WTC11 (cell line): ENCODE measurements at regions not wholly inside any gene's neighbourhood (a gene's known extent, or its start where the extent isn't known, plus 50 kb on each side); places are given as distances from the start of the nearest gene placed in this dataset.
A peak's percentile ranks its signal among the peaks of the same experiment; 100 is the strongest.

ENCODE experiments used
- ATAC-seq: fragments of 200-7000 bp; cut with Tn5 transposase; 2 replicates; pipeline ENCODE4 v1.10.0; 2021; ENCODE audit warnings: mild to moderate bottlenecking, moderate library complexity
- CTCF ChIA-PET: fragments of 300-600 bp; sonication (Branson Sonifier 250); formaldehyde crosslinking; loops from one replicate; lab custom pipeline; 2021; ENCODE audit warnings: antibody characterized with exemption; lab: Charles Lee
- POLR2A ChIA-PET: fragments of 350-600 bp; sonication (Branson Sonifier 250); formaldehyde crosslinking; loops from one replicate; lab custom pipeline; 2021; ENCODE audit warnings: antibody characterized with exemption; lab: Charles Lee
- DNase-seq: peaks from one replicate; pipeline ENCODE4 v3.0.0; 2021; ENCODE audit warnings: low spot score
- H3K27ac Mint-ChIP-seq: 2 replicates; pipeline ENCODE4 v1.8.0; 2021; ENCODE audit warnings: mixed read lengths
- H3K27me3 Mint-ChIP-seq: 2 replicates; pipeline ENCODE4 v1.8.0; 2021; ENCODE audit warnings: low read depth, mild to moderate bottlenecking, moderate library complexity, mixed read lengths
- H3K36me3 Mint-ChIP-seq: 2 replicates; pipeline ENCODE4 v1.8.0; 2021; ENCODE audit warnings: mixed read lengths
- H3K4me1 Mint-ChIP-seq: 2 replicates; pipeline ENCODE4 v1.8.0; 2022; ENCODE audit warnings: mixed read lengths
- H3K4me3 Mint-ChIP-seq: 2 replicates; pipeline ENCODE4 v1.8.0; 2021; ENCODE audit warnings: mild to moderate bottlenecking, moderate library complexity, mixed read lengths
- H3K9me3 Mint-ChIP-seq: 2 replicates; pipeline ENCODE4 v1.8.0; 2021; ENCODE audit warnings: mixed read lengths
- EMX1 ChIP-seq: fragments of 250-450 bp; sonication (Bioruptor Pico); IDR thresholded peaks from 2 replicates; pipeline ENCODE4 v1.8.0; 2021; ENCODE audit warnings: mild to moderate bottlenecking
- ETV6 ChIP-seq: sonication (generic); formaldehyde crosslinking; IDR thresholded peaks from 2 replicates; pipeline ENCODE4 v1.8.1; 2022; ENCODE audit warnings: mild to moderate bottlenecking, missing genetic modification reagents
- FOXJ3 ChIP-seq: sonication (generic); formaldehyde crosslinking; IDR thresholded peaks from 2 replicates; pipeline ENCODE4 v1.9.0; 2021; ENCODE audit warnings: missing genetic modification reagents, mild to moderate bottlenecking, borderline replicate concordance
- IRF2 ChIP-seq: sonication (generic); formaldehyde crosslinking; IDR thresholded peaks from 2 replicates; pipeline ENCODE4 v1.8.0; 2022; ENCODE audit warnings: low read depth, missing genetic modification reagents, borderline replicate concordance
- JAZF1 ChIP-seq: fragments of 250-450 bp; sonication (Bioruptor Pico); IDR thresholded peaks from 2 replicates; pipeline ENCODE4 v1.9.0; 2021; ENCODE audit warnings: moderate library complexity, mild to moderate bottlenecking, inconsistent platforms
- NR3C1 ChIP-seq: sonication (generic); formaldehyde crosslinking; conservative IDR thresholded peaks from 2 replicates; pipeline ENCODE4 v1.8.1; 2023; ENCODE audit warnings: low read depth, mild to moderate bottlenecking, missing genetic modification reagents
- SP1 ChIP-seq: sonication (generic); formaldehyde crosslinking; conservative IDR thresholded peaks from 2 replicates; pipeline ENCODE4 v1.8.1; 2022; ENCODE audit warnings: missing genetic modification reagents
- ZNF232 ChIP-seq: sonication (generic); formaldehyde crosslinking; IDR thresholded peaks from 2 replicates; pipeline ENCODE4 v1.8.0; 2022; ENCODE audit warnings: mild to moderate bottlenecking, missing genetic modification reagents
- ZNF263 ChIP-seq: sonication (generic); formaldehyde crosslinking; IDR thresholded peaks from 2 replicates; pipeline ENCODE4 v1.8.1; 2022; ENCODE audit warnings: low read depth, mild to moderate bottlenecking, moderate library complexity, missing genetic modification reagents
- TF ChIP-seq, protein P1 (sequence below): sonication (generic); formaldehyde crosslinking; IDR thresholded peaks from 2 replicates; pipeline ENCODE4 v1.8.0; 2022; ENCODE audit warnings: mild to moderate bottlenecking, missing genetic modification reagents
- TF ChIP-seq, protein P2 (sequence below): sonication (generic); formaldehyde crosslinking; IDR thresholded peaks from 2 replicates; pipeline ENCODE4 v1.8.1; 2023; ENCODE audit warnings: mild to moderate bottlenecking, missing genetic modification reagents, borderline replicate concordance
- TF ChIP-seq, protein P3 (sequence below): fragments of 250-450 bp; sonication (Bioruptor Pico); IDR thresholded peaks from 2 replicates; pipeline ENCODE4 v1.9.0; 2021; ENCODE audit warnings: moderate library complexity, mild to moderate bottlenecking, inconsistent platforms, borderline replicate concordance
- TF ChIP-seq, protein P4 (sequence below): fragments of 250-450 bp; sonication (Bioruptor Pico); IDR thresholded peaks from 2 replicates; pipeline ENCODE4 v1.9.0; 2021; ENCODE audit warnings: mild to moderate bottlenecking
- TF ChIP-seq, protein P5 (sequence below): fragments of 250-450 bp; sonication (Bioruptor Pico); IDR thresholded peaks from 2 replicates; pipeline ENCODE4 v1.9.0; 2021; ENCODE audit warnings: mild to moderate bottlenecking, borderline replicate concordance
- TF ChIP-seq, protein P6 (sequence below): sonication (generic); formaldehyde crosslinking; IDR thresholded peaks from 2 replicates; pipeline ENCODE4 v1.8.1; 2022; ENCODE audit warnings: low read depth, missing genetic modification reagents, borderline replicate concordance

DNA sequence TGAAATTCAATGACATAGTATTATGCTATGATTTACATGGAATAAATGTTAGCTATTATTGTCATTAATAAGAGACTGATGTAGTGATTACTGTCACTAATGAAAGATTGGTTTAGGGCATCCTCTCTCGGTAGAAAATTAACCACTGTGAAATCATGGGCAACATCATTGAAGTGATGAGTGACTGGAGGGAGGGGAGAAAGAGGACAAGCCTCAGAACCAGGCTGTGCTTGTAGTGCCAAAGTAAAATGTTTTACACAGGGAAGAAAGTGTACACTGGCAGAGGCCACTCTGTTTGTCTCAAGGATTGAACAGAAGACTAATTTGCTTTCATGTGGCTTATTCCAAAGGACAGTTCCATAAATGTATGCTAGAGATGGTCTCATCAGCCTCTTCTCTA is 456.2 kb upstream of the TCF4 start (continued):
- no peak for TF ChIP-seq JAZF1 (CRISPR knock-in tag)
- TF ChIP-seq IRF2 = no peak
- TF ChIP-seq, protein P1, sequence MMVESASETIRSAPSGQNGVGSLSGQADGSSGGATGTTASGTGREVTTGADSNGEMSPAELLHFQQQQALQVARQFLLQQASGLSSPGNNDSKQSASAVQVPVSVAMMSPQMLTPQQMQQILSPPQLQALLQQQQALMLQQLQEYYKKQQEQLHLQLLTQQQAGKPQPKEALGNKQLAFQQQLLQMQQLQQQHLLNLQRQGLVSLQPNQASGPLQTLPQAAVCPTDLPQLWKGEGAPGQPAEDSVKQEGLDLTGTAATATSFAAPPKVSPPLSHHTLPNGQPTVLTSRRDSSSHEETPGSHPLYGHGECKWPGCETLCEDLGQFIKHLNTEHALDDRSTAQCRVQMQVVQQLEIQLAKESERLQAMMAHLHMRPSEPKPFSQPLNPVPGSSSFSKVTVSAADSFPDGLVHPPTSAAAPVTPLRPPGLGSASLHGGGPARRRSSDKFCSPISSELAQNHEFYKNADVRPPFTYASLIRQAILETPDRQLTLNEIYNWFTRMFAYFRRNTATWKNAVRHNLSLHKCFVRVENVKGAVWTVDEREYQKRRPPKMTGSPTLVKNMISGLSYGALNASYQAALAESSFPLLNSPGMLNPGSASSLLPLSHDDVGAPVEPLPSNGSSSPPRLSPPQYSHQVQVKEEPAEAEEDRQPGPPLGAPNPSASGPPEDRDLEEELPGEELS (CRISPR knock-in tag) = no peak
- no peak for TF ChIP-seq FOXJ3 (CRISPR knock-in tag)
- no peak for TF ChIP-seq NR3C1
- TF ChIP-seq, protein P2, sequence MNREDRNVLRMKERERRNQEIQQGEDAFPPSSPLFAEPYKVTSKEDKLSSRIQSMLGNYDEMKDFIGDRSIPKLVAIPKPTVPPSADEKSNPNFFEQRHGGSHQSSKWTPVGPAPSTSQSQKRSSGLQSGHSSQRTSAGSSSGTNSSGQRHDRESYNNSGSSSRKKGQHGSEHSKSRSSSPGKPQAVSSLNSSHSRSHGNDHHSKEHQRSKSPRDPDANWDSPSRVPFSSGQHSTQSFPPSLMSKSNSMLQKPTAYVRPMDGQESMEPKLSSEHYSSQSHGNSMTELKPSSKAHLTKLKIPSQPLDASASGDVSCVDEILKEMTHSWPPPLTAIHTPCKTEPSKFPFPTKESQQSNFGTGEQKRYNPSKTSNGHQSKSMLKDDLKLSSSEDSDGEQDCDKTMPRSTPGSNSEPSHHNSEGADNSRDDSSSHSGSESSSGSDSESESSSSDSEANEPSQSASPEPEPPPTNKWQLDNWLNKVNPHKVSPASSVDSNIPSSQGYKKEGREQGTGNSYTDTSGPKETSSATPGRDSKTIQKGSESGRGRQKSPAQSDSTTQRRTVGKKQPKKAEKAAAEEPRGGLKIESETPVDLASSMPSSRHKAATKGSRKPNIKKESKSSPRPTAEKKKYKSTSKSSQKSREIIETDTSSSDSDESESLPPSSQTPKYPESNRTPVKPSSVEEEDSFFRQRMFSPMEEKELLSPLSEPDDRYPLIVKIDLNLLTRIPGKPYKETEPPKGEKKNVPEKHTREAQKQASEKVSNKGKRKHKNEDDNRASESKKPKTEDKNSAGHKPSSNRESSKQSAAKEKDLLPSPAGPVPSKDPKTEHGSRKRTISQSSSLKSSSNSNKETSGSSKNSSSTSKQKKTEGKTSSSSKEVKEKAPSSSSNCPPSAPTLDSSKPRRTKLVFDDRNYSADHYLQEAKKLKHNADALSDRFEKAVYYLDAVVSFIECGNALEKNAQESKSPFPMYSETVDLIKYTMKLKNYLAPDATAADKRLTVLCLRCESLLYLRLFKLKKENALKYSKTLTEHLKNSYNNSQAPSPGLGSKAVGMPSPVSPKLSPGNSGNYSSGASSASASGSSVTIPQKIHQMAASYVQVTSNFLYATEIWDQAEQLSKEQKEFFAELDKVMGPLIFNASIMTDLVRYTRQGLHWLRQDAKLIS (CRISPR knock-in tag) = no peak
- no peak for TF ChIP-seq EMX1 (CRISPR knock-in tag)

DNA sequence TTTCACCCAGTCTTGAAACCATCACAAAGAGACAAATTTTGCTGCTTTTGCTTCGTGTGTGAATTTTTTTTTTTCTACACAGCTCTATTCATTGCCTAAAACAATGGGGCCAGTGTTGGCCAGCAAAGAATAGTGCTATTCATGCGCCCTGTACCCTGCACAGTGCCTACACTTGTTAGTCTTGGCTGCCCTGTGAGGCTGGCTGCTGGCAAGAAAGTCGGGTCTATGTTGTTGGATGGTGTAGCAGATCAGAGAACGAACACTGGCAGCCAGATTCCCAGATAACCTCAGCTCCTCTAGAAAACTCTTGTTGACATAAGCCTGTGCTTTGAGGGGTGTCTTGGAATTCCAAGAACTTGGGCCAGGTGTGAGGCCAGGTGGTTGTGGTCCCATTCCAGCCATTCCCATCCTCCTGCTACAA is 455.7 kb upstream of the TCF4 start:
- Mint-ChIP-seq H3K27me3 (no peaks in the 10 kb centered on the region; the same call in 1 of the 2 replicates), H3K4me1 (peaks cover 24% of the 10 kb centered on the region), H3K9me3 (peaks cover 17% of the 10 kb centered on the region), H3K36me3 (peaks cover 8% of the 10 kb centered on the region), H3K4me3 (no peak overlapping the region), H3K27ac (peak overlapping the region; percentile 48; the same call in 1 of the 2 replicates)
- POLR2A ChIA-PET = no interaction called here
- TF ChIP-seq, protein P3, sequence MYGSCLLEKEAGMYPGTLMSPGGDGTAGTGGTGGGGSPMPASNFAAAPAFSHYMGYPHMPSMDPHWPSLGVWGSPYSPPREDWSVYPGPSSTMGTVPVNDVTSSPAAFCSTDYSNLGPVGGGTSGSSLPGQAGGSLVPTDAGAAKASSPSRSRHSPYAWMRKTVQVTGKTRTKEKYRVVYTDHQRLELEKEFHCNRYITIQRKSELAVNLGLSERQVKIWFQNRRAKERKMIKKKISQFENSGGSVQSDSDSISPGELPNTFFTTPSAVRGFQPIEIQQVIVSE (CRISPR knock-in tag) = no peak
- TF ChIP-seq ETV6 (CRISPR knock-in tag) = no peak
- TF ChIP-seq SP1 (CRISPR knock-in tag) = no peak
- TF ChIP-seq, protein P4, sequence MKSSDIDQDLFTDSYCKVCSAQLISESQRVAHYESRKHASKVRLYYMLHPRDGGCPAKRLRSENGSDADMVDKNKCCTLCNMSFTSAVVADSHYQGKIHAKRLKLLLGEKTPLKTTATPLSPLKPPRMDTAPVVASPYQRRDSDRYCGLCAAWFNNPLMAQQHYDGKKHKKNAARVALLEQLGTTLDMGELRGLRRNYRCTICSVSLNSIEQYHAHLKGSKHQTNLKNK (CRISPR knock-in tag) = no peak
- no peak for TF ChIP-seq ZNF232 (CRISPR knock-in tag)
- ATAC-seq (peak; percentile 80), DNase-seq (peak; percentile 15)
- CTCF ChIA-PET = interaction anchor here (0.6 kb wide), 1 partner anchor 74 kb away, joined by 3 read pairs; no protein-coding TSS in a partner anchor

DNA sequence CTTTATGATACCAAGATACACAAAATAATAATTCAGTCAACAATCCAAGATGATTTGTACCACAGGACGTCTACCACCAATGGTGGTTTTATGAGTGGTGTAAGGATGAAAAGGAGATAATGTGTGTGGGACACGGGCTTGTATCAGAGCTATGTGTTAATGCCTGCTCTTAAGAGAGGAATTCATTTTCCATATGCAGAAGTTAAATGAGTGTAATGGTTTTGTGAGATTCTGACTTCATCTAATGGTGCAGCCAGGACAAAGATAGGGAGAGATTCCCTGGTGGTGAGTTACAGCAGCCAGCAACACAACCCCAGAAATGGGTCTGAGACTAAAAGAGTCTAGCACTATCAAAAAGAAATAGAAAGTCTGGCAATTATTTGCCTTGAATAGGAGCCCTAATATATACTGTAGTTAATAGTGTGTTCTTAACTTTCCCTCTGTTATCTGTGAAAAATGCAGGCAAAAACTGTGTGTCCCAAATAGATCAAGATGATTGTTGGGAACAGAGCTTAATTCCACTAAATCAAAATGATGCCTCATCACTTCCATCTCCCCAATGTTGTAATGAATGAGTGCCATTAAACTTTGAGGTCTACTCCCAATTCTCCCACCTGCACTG is 455.0 kb upstream of the TCF4 start:
- no peak overlapping the region for H3K4me3 Mint-ChIP-seq
- DNase-seq (no peak), ATAC-seq (no peak)
- H3K27ac Mint-ChIP-seq = peak overlapping the region; percentile 48; the same call in 1 of the 2 replicates
- peaks cover 10% of the 10 kb centered on the region for H3K9me3 Mint-ChIP-seq
- POLR2A ChIA-PET = no interaction called here
- CTCF ChIA-PET = interaction anchor here (0.6 to 1.2 kb wide), 2 partner anchors 19 to 74 kb away, joined by 3 read pairs; no protein-coding TSS in a partner anchor
- H3K27me3 Mint-ChIP-seq = no peaks in the 10 kb centered on the region; the same call in 1 of the 2 replicates
- H3K36me3 Mint-ChIP-seq = peaks cover 3% of the 10 kb centered on the region
- peaks cover 31% of the 10 kb centered on the region for H3K4me1 Mint-ChIP-seq
- TF ChIP-seq ZNF263 = no peak
- TF ChIP-seq, protein P5, sequence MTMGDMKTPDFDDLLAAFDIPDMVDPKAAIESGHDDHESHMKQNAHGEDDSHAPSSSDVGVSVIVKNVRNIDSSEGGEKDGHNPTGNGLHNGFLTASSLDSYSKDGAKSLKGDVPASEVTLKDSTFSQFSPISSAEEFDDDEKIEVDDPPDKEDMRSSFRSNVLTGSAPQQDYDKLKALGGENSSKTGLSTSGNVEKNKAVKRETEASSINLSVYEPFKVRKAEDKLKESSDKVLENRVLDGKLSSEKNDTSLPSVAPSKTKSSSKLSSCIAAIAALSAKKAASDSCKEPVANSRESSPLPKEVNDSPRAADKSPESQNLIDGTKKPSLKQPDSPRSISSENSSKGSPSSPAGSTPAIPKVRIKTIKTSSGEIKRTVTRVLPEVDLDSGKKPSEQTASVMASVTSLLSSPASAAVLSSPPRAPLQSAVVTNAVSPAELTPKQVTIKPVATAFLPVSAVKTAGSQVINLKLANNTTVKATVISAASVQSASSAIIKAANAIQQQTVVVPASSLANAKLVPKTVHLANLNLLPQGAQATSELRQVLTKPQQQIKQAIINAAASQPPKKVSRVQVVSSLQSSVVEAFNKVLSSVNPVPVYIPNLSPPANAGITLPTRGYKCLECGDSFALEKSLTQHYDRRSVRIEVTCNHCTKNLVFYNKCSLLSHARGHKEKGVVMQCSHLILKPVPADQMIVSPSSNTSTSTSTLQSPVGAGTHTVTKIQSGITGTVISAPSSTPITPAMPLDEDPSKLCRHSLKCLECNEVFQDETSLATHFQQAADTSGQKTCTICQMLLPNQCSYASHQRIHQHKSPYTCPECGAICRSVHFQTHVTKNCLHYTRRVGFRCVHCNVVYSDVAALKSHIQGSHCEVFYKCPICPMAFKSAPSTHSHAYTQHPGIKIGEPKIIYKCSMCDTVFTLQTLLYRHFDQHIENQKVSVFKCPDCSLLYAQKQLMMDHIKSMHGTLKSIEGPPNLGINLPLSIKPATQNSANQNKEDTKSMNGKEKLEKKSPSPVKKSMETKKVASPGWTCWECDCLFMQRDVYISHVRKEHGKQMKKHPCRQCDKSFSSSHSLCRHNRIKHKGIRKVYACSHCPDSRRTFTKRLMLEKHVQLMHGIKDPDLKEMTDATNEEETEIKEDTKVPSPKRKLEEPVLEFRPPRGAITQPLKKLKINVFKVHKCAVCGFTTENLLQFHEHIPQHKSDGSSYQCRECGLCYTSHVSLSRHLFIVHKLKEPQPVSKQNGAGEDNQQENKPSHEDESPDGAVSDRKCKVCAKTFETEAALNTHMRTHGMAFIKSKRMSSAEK (CRISPR knock-in tag) = no peak
- TF ChIP-seq, protein P2 (CRISPR knock-in tag) = no peak
- TF ChIP-seq, protein P6, sequence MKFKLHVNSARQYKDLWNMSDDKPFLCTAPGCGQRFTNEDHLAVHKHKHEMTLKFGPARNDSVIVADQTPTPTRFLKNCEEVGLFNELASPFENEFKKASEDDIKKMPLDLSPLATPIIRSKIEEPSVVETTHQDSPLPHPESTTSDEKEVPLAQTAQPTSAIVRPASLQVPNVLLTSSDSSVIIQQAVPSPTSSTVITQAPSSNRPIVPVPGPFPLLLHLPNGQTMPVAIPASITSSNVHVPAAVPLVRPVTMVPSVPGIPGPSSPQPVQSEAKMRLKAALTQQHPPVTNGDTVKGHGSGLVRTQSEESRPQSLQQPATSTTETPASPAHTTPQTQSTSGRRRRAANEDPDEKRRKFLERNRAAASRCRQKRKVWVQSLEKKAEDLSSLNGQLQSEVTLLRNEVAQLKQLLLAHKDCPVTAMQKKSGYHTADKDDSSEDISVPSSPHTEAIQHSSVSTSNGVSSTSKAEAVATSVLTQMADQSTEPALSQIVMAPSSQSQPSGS (CRISPR knock-in tag) = no peak
